Astrocyte of the cerebellum (primary cell): ENCODE measurements at regions not wholly inside any gene's neighbourhood (a gene's known extent, or its start where the extent isn't known, plus 50 kb on each side); places are given as distances from the start of the nearest gene placed in this dataset.

Experiments used
- DNase-seq: peaks from one replicate; pipeline ENCODE4 v3.0.0-alpha.2; 2011; ENCODE audit warnings: low read depth
- H3K4me3 ChIP-seq: 2 replicates; pipeline ENCODE4 v1.5.1; 2011; ENCODE audit warnings: mild to moderate bottlenecking, low read depth, low read length, moderate library complexity
- CTCF ChIP-seq: IDR thresholded peaks from 2 replicates; pipeline ENCODE4 v1.5.1; 2012; ENCODE audit warnings: low read length, low read depth, moderate library complexity, mild to moderate bottlenecking; ENCODE audit errors: missing control alignments
- in situ Hi-C: cut with HindIII; loops from 2 replicates; pipeline ENCODE4 v1.10.0; 2017; ENCODE audit warnings: low sequenced_read_pairs

- H3K4me3 ChIP-seq: no peak overlapping the region
- in situ Hi-C loops: no loop called here
- TF ChIP-seq CTCF: no peak
- DNase-seq: no peak
These were observed 231.9 kb upstream of the HAND2 start for GRCh38 chr4:173761938-173762337.

GRCh38 chr4:173761236-173761635 is 231.2 kb upstream of the HAND2 start:
- no peak for DNase-seq
- no peak for TF ChIP-seq CTCF
- in situ Hi-C loops: no loop called here
- no peak overlapping the region for H3K4me3 ChIP-seq

GRCh38 chr4:173758132-173758531 is 228.1 kb upstream of the HAND2 start:
- no peak for TF ChIP-seq CTCF
- DNase-seq: no peak
- no peak overlapping the region for H3K4me3 ChIP-seq
- in situ Hi-C loops: no loop called here

- in situ Hi-C loops: no loop called here
- DNase-seq: no peak
- no peak for TF ChIP-seq CTCF
- H3K4me3 ChIP-seq: no peak overlapping the region
These were observed 223.4 kb upstream of the HAND2 start for GRCh38 chr4:173753408-173753807.

- TF ChIP-seq CTCF: peak; percentile 35
- H3K4me3 ChIP-seq: no peak overlapping the region
- in situ Hi-C loops: no loop called here
- DNase-seq: no peak
These were observed 222.7 kb upstream of the HAND2 start for GRCh38 chr4:173752610-173753230.

- no peak overlapping the region for H3K4me3 ChIP-seq
- no peak for TF ChIP-seq CTCF
- in situ Hi-C loops: no loop called here
- no peak for DNase-seq
These were observed 218.3 kb upstream of the HAND2 start for GRCh38 chr4:173748353-173748752.
